A673 (cell line): ENCODE measurements at regions not wholly inside any gene's neighbourhood (a gene's known extent, or its start where the extent isn't known, plus 50 kb on each side); places are given as distances from the start of the nearest gene placed in this dataset.

Experiments used
- EZH2 ChIP-seq: fragments of 200-600 bp; sonication (generic); IDR thresholded peaks from 2 replicates; pipeline ENCODE4 v1.6.1; 2017; ENCODE audit warnings: borderline replicate concordance, low read depth, mild to moderate bottlenecking, mixed read lengths, antibody characterized with exemption, low read length; ENCODE audit not compliant: poor library complexity, severe bottlenecking
- TF ChIP-seq, protein P1 (sequence below): fragments of 300-800, 200-600 bp; sonication (generic); conservative IDR thresholded peaks from 2 replicates; pipeline ENCODE4 v1.5.1; 2017; ENCODE audit warnings: low read depth, mild to moderate bottlenecking, antibody characterized with exemption, low read length, moderate library complexity, mixed read lengths

DNA sequence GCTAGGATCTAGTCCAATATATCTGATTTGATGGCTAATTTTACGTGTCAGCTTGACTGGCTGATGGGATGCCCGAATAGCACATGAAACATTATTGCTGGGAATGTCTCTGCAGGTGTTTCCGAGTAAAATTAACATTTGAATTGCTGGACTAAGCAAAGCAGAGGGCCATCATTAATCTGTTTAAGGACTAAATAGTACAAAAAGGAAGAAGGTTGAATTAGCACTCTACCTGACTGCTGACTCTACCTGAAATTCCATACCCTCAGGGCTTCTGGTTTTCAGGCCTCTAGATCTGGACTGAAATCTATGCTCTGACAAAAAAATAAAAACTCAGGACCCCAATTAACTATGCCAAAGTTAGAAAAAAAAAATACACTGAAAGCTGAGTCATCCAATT is 1021.9 kb downstream of the FAM133A start:
- TF ChIP-seq, protein P1, sequence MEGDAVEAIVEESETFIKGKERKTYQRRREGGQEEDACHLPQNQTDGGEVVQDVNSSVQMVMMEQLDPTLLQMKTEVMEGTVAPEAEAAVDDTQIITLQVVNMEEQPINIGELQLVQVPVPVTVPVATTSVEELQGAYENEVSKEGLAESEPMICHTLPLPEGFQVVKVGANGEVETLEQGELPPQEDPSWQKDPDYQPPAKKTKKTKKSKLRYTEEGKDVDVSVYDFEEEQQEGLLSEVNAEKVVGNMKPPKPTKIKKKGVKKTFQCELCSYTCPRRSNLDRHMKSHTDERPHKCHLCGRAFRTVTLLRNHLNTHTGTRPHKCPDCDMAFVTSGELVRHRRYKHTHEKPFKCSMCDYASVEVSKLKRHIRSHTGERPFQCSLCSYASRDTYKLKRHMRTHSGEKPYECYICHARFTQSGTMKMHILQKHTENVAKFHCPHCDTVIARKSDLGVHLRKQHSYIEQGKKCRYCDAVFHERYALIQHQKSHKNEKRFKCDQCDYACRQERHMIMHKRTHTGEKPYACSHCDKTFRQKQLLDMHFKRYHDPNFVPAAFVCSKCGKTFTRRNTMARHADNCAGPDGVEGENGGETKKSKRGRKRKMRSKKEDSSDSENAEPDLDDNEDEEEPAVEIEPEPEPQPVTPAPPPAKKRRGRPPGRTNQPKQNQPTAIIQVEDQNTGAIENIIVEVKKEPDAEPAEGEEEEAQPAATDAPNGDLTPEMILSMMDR: no peak
- no peak for TF ChIP-seq EZH2
